ENCODE measurements at regions not wholly inside any gene's neighbourhood (a gene's known extent, or its start where the extent isn't known, plus 50 kb on each side); places are given as distances from the start of the nearest gene placed in this dataset.

DNA sequence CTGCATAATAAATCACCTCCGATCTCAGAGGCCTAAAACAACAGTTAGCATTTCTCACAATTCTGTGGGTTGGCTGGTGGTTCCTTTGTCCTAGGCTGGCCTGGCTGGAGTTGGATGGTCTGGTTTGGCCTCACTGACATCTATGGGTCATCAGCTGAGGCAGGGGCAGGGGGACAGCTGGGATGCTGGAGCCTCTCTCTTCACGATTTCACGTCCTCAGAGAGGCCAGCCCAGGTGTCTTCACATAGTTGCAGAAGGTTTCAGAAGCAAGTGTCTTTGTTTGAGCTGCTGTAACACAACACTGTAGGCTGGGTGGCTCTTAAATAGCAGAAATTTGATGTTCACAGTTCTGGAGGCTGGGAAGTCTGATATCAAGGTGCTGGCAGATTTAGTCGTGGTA is 155.5 kb upstream of the CACNA1E start:
- no peak for DNase-seq (ENCODE audit: low spot score)

DNA sequence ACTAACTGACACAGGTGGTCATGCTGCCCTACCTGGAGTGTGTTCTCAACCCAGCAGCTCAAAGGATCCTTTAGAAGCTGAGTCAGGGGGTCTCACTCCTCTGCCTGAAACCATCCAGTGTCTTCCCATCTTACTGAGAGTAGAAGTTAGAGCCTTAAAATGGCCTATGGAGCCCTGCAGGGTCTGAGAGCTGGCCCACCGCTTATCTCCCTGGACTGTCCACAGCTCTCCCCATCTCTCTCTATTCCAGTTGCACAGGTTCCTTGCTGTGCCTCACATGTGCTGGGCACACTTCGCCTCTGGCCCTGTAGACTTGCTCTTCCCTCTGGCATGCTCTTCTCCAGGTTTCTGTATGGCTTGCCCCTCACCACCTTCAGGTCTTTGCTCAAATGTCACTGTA is 148.6 kb upstream of the CACNA1E start:
- no peak for DNase-seq (ENCODE audit: low spot score)

DNA sequence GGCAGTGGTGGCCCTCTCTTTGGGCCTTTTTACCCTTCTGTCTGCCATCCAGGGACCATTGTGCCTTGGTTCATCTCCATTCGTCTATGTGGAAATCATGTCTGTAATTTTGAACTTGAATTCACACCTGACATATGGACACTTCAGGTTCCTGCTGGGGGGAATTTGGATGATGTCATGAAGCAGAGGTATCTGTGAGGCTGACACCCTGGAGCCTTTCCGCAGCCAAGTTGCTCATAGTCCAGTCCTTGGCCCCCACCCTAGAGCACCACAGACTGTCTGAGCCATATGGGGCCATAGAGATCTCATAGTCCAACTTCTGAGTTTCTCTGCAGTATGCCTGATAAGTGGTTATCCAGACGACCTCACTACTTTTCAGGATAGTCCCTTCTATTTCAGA is 147.7 kb upstream of the CACNA1E start:
- DNase-seq (ENCODE audit: low spot score) = no peak

DNA sequence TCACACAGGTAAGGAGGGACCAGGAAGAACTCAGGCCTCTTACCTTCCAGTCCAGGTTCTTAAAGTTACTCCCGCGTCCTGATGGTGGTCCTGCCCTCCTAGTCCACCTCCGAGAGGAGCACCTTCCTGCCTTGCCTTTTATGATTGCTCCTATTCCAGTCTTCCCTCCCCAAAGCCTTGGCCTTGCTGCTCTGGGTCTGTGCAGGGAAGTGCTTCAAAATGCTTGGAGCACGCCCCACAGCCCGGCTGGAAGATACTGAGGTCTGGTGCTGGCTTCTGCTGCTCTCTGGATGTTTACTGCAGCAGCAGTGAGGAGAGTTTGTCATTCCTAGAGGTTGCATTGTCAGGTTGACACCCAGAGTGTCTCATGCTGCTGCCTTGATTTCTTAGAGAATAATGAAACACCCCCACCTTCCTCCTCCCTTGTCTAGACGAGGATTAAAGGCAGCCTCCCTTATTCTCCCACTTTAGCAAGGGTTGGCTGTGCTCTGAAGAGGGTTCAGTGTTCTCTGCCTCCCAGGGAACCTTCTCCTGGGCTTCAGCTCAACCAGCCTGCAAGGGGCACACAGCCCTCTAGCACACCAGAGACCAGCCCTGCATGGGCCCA is 142.2 kb upstream of the CACNA1E start:
- DNase-seq (ENCODE audit: low spot score) = no peak

DNA sequence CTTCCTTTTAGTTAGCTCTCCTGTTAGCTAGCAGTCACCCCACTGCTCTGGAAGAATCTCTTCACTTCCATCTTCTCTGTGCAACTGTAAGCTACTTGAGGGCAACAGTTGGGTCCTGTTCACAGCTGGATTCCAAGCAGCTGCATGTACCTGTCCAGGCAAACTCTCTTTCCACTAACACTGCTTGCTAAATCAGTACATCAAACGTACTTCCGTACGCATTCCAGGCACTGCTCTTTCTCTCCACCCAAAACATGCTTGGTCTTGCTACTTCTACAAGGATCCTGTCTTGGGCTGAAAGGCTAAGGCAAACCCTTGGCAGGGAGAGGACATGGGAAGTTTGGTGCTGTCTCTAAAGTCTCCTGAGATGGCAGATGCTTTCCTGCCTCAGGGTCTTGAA is 139.2 kb upstream of the CACNA1E start:
- DNase-seq (ENCODE audit: low spot score) = no peak

DNA sequence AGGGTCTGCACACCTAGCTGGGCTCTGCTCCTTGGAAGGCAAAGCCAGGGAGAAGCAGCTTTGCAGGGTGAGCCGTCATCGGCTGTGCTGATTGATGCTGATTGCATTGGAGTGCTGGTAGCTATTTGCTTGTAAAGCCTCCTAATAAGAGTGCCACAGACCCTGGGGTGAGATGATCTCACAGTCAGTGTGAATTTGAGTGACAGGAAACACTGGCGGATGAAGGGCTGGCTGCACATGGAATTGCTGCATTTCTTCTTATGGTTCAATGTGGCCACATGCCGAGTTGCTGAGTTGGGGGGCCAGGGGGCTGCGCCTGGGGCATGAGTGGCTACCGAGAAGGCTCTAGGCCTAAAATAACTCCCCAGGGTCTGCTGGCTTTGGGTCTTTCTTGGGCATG is 138.2 kb upstream of the CACNA1E start:
- no peak for DNase-seq (ENCODE audit: low spot score)

DNA sequence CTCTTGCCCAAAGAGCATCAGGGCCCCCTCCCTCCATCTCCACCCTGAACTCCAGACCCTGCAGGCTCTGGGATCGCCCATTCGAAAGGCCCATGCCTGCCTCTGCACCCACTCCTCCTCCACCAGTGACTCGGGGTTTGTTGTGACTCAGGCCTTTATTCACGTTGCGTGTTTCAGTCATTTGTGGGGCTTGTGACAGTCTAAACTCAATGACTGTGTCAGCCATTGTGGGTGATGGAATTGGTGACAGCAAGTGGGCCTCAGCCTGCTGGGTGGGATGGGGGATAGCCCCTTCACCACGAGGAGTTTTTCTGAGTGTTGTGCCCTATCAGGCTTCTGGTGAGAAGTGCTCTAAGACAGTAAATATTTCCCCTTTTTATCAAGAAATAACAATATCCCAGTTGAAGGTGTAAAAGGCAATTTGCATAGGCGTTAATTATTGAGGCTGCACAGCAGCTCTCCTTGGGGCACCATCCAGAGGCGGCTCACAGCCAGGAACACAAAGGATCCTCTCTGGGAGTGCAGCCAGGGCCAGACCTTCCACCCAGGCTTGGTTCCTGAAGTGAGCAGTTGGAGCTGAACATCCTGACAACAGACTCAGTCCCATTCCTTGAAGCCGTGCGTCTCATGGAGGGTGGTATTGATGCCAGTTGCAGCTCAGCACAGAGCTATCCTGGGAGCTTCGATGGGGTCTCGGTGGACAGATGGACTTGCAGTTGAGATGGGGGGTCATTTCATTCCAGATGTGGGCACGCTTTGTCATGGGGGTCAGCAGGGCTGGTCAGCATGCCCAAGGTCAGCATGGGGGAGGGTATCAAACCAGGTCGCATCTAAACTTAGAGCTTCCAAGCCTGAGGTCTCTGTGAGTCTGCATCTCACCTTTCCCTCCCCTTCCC is 135.6 kb upstream of the CACNA1E start:
- no peak for DNase-seq (ENCODE audit: low spot score)

DNA sequence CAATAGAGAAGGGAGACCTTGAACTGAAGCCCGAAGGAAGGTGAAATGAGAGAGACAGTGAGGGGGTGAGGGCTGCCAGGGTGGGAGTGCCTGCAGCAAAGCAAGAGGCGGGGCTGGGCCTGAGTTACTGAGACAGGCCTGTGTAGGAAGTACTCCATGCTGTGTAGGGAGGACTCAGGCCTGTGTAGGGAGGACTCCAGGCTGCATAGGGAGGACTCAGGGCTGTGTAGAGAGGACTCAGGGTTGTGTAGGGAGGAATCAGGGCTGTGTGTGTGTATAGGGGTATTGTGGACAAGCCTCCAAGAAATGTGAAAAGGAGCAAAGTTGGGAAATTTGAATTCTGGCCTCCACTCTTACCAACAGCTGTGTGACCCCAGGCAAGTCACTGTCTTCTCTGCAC is 133.8 kb upstream of the CACNA1E start:
- no peak for DNase-seq (ENCODE audit: low spot score)

DNA sequence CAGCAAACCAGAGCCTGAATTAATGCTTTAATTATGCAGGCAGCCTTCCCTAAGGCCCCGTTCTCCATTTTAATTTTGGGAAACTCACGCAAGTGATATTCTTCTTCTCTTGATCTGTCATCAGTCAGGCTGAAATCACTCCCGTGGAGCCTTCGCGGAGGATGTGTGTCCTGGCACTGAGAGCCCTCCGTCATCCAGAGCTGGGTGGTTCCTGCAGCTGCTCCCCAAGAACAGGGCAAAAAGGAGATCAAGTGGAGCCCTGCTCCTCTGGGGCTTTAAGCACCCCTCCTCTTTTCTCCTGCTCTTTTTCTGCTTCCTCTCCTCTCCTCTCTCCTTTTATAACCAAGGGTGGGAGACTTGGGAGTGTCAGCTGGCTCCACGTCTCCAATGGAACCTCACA is 133.2 kb upstream of the CACNA1E start:
- no peak for DNase-seq (ENCODE audit: low spot score)

DNA sequence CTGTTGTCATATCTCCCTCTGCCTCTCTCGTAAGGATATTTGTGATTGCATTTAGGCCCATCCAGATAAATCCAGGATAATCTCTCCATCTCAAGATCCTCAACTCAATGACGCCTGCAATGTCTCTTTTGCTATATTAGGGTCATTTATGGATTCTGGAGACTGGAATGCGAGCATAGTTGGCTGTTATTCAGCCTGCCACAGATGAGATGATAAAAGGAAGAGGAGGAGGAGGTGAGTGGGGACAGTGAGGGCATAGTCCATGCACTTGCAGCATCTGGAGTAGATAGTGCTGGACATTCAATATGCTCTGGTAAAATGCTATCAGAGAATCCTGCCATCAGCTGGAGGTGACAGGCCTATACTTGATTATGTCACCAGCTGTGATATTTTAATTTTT is 131.6 kb upstream of the CACNA1E start:
- no peak for DNase-seq (ENCODE audit: low spot score)

DNA sequence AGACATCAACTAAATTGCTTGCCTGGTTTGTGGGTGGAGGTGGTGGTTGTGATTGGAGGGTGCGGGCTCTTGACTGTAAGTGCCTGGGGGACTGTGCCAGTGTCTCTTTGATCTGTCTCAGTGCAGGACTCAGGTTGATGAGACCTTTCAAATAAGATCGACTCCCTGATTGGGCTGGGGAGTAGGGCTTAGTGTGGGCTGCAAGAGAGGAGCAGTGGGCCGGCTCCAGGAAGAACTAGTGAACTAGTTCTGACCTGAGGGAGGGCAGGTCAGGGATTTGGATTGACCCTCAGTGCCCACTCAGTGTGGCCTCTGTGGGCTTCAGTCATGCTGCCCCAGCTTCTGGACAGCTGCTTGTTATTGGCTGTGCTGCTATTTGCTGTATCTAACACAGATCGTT is 130.6 kb upstream of the CACNA1E start:
- no peak for DNase-seq (ENCODE audit: low spot score)

DNA sequence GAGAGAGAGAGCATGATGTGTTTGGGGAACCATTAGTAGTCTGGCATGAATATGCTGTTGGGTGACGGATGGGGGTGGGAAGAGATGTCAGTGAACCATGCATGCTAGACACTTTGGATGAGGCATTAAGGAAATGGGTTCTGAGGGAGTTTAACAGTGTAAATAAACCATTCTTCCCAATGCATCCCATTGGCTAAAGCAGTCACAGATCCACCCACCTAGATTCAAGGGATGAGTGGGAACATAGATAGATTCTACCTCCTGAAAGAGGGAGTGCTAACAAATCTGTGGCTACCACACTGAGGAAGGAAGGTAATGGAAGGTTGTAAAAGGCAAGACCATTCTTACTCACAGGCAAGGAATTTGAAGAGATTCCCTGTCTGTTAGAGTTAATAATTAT is 129.8 kb upstream of the CACNA1E start:
- DNase-seq (ENCODE audit: low spot score) = no peak

DNA sequence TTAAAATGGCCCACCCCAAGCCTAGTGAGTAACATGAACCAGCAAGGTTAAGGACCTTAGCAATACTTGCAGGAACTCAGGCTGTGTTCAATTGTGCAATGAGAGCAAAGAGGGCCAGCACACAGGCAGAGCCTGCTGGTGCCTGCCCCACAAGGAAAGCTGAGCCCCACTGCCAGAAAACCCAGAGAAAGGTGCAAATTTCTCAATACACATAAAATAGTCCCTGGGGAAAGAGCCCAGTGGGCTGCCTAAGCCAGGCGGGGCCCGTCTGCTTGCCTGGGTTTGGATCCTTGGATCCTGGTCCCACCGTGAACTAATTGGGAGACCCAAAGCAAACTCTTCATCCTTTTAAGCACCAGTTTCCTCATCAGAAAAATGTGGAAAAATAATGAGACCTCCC is 128.5 kb upstream of the CACNA1E start:
- DNase-seq (ENCODE audit: low spot score) = no peak

DNA sequence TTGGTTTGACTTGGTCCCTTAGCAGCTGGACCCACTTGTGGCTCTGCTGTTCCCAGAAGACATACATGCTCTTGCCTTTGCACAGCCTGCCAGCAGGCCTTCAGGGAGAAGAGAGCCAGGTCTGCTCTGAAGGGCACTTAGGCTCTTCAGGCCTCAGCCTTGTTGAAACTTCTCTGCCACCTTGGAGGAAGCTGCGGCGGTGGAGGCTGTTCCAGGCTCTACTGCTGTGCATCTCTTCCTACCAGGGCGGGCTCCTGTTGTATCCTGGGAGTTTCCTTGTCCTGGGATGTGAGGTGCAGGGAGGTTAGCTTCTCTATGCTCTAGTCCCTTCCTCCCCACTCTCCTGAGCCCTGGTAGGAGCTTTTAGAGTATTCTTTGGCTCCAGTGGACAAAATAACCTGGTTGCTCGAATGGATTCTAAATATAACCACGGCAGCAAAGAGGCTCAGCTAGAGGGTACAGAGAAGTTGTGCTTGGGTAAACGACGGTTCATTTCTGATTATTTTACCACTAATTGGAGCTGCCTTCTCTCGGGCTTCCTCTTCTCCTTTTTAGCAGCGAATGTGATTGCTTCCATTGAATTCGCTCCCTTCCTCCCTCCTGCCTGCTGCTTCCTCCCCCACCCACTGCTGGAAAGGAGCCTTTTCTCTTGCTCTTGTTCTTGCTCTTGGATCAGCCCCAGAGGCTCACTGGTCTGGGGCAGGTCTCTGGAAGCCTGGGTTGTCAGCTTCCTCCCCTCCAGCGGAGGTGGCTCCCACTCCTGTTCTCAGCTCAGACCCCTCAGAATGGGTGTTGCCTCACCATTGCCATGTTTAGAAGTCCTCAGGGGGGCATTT is 126.6 kb upstream of the CACNA1E start:
- no peak for DNase-seq (ENCODE audit: low spot score)

DNA sequence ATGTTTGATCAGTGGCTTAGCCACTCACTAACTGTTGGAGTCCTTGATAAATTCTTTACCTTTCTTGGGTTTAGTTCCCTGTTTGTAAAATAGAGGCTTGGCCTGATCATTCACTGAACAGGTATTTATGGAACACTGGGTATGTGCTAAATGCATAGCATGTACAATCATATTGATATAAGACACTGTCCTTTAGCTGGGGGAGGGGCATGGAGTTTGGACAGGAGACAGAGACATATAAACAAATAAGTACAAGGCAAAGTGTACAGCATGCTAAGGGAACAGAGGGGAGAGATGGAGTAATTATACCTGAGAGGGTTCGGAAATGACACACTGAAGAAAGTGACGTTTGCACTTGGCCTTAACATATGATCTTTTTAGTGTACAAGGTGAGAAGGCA is 124.3 kb upstream of the CACNA1E start:
- DNase-seq (ENCODE audit: low spot score) = no peak

DNA sequence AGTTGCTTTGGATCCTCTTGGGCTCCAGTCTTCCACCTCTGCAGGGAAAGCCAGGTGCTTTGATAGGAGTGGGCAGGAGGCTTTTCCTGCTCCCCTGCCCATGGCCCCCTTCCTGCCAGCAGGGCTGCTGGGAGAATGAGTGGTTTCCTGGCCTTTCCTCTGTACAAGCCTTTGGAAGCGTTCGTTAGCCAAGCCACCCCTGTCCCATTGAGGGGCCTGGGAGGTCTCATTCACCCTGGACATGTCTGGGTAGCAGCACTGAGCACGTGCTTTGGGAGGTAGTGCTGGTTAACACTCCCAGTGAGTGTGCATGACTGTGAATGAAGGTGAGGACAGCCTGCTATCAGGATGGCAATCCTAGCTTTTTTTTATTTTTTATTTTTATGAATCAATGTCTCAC is 118.5 kb upstream of the CACNA1E start:
- no peak for DNase-seq (ENCODE audit: low spot score)

DNA sequence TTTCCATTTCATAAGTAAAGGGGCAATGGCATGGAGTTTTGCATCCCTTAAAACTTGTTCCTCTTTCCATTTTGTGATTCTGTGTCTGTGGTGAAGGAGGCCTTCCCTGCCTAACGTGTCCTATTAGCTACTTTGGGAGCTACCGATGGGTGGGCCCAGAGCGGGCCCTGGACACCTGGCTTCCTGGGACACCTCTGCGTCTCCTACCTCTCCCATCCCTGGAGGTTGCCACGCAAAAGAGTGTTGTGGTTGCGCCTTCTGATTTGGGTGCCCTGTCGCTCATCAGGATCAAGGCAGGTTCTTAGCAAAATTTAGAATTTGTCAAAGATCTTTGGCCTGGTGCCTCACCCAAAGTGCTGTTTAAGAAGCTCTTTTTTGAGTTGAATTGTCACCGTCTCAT is 116.4 kb upstream of the CACNA1E start:
- DNase-seq (ENCODE audit: low spot score) = no peak

DNA sequence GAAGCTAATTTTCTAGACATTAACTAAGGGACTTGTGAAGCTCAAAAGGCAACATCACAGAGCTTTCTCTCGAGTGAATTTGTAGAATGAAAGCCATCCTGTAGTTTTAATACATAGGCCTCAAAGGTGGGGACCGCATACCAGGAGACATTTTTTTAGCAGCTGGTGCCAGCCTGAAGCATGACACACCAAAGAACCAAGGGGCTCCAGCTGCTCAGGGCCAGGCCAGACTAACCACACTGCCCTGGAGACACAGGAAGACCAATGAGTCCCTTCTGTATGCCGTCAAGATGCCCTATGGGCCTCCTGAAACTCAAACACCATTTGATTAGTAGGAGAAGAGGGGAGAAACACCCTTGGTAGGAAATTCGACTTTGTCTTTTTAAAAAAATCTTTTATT is 113.9 kb upstream of the CACNA1E start:
- no peak for DNase-seq (ENCODE audit: low spot score)

DNA sequence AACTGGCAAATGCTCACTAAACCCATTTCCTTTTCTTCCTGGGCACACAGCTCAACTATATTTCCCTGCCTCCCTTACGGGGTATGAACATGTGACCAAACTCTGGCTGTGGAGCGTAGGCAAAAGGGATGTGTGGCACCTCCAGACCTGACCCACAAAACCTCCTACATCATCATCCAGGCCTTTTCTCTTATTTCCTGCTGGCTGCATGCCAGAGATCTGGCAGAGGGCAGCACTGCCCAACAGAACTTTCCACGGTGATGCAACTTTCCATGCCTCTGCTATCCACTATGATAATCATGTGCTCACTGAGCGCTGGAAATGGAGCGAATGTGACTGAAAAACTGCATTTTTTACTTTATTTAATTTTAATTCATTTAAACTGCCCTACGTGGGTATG is 99.6 kb upstream of the CACNA1E start:
- no peak for DNase-seq (ENCODE audit: low spot score)

DNA sequence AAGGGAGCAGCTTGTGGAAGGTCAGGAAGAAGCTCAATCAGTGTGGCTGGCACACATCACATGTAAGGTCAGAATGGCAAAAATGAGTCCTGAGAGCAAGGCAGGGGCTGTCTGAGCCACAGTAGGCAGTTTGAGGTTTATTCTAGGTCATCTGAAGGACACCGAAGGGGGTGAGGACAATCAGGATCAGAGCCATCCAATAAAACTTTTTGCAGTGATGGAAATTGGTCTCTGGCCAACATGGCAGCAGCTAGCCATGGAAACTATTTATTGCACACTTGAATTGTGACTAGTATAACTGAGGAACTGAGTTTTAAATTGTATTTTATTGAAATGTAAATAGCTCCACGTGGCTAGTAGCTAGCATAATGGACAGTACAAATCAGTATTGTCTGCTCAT is 97.0 kb upstream of the CACNA1E start:
- DNase-seq (ENCODE audit: low spot score) = no peak

DNA sequence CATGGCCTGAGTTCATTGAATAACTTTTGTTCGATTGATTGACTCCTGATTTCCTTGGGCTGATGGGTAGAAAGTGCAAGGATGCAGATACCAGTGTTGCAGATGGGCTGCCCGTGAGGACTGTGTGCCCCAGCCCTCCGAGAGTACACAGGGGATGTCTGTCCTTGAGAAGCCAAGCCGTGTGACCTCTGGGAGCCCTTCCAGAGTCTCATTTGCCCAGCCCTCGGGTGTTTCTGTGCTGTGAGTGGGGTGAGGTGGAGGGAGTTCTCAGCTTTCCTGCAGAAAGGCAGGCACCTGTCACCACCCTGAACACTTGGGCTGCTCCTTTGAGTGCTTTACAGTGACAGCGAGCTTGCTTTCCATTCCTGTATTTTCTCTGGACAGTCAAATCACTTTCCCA is 96.4 kb upstream of the CACNA1E start:
- no peak for DNase-seq (ENCODE audit: low spot score)

DNA sequence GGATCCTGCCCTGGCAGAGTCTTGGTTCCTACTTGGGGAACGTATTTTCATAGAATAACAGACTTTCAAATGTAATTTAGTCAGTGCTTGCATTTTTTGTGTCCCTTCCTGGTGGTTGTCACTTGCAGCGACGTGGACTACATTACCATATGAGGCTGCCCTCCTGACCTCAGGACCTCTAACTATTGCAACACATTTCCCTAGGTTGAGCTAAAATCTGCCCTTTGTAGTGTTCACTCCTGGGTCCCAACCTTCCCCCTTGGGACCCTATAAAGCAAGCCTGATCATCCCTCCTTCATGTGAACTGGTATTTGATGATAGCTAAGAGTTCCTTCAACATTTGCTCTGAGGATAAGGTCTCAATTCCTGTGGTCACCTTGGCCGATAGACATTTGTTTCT is 95.6 kb upstream of the CACNA1E start:
- DNase-seq (ENCODE audit: low spot score) = no peak

Measured in CD4-positive, alpha-beta T cell treated with Interleukin-2 at 100 ng/mL for 4 hours (primary cell).